Liver (tissue), 8 donors: ENCODE measurements at regions not wholly inside any gene's neighbourhood (a gene's known extent, or its start where the extent isn't known, plus 50 kb on each side); places are given as distances from the start of the nearest gene placed in this dataset.

Source experiments
- DNase-seq: peaks from one replicate; pipeline ENCODE4 v3.0.0-alpha.2; 2017; ENCODE audit warnings: low spot score
- H3K27ac ChIP-seq, 2 donors: one replicate each; pipeline ENCODE4 v1.7.0; 2013; ENCODE audit warnings: inconsistent platforms in 2 of 2, low read length in 2 of 2, control low read depth in 1 of 2, low read depth in 1 of 2, mild to moderate bottlenecking in 1 of 2
- H3K27me3 ChIP-seq, 4 donors: one replicate each; pipeline versions ENCODE4 v1.6.1 to v1.7.0; 2013; ENCODE audit warnings: low read length in 3 of 4, inconsistent platforms in 1 of 4, mild to moderate bottlenecking in 1 of 4, moderate library complexity in 1 of 4; ENCODE audit not compliant: control insufficient read depth in 4 of 4, insufficient read depth in 4 of 4
- H3K36me3 ChIP-seq, 4 donors: one replicate each; pipeline versions ENCODE4 v1.6.1 to v1.7.0; 2013; ENCODE audit warnings: low read length in 3 of 4, mild to moderate bottlenecking in 3 of 4, low read depth in 1 of 4, moderate library complexity in 1 of 4; ENCODE audit not compliant: control insufficient read depth in 4 of 4, insufficient read depth in 3 of 4
- H3K4me1 ChIP-seq, 4 donors: one replicate each; pipeline versions ENCODE4 v1.6.1 to v1.7.0; 2013; ENCODE audit warnings: low read length in 3 of 4, mild to moderate bottlenecking in 3 of 4, moderate library complexity in 1 of 4; ENCODE audit not compliant: control insufficient read depth in 4 of 4, insufficient read depth in 4 of 4
- H3K4me3 ChIP-seq, 3 donors: one replicate each; pipeline versions ENCODE4 v1.6.1 to v1.7.0; 2013; ENCODE audit warnings: low read length in 3 of 3, control low read depth in 1 of 3, low read depth in 1 of 3, mild to moderate bottlenecking in 1 of 3
- H3K9ac ChIP-seq, 2 donors: one replicate each; pipeline ENCODE4 v1.7.0; 2013; ENCODE audit warnings: low read length in 2 of 2, mild to moderate bottlenecking in 2 of 2, moderate library complexity in 2 of 2, control low read depth in 1 of 2, low read depth in 1 of 2
- H3K9me3 ChIP-seq, 4 donors: one replicate each; pipeline versions ENCODE4 v1.6.1 to v1.7.0; 2013; ENCODE audit warnings: low read length in 3 of 4; ENCODE audit not compliant: control insufficient read depth in 4 of 4
- EGR1 ChIP-seq, 2 donors: IDR thresholded peaks; 2 replicates each; pipeline ENCODE4 v1.6.1; 2016 to 2018; ENCODE audit warnings: antibody characterized with exemption in 2 of 2, low read depth in 2 of 2
- FOXA1 ChIP-seq: IDR thresholded peaks from 2 replicates; pipeline ENCODE4 v1.6.1; 2016; ENCODE audit warnings: antibody characterized with exemption
- FOXA2 ChIP-seq: IDR thresholded peaks from 2 replicates; pipeline ENCODE4 v1.6.1; 2016; ENCODE audit warnings: antibody characterized with exemption
- GABPA ChIP-seq, 2 donors: IDR thresholded peaks in 1 of 2; conservative IDR thresholded peaks in 1 of 2; 2 replicates each; pipeline ENCODE4 v1.6.1; 2016; ENCODE audit warnings: antibody characterized with exemption in 2 of 2, mild to moderate bottlenecking in 1 of 2, moderate library complexity in 1 of 2
- HNF4A ChIP-seq, 2 donors: conservative IDR thresholded peaks; 2 replicates each; pipeline ENCODE4 v1.6.1; 2016; ENCODE audit warnings: antibody characterized with exemption in 2 of 2, mild to moderate bottlenecking in 2 of 2
- HNF4G ChIP-seq: IDR thresholded peaks from 2 replicates; pipeline ENCODE4 v1.6.1; 2016; ENCODE audit warnings: antibody characterized with exemption
- JUND ChIP-seq, 2 donors: IDR thresholded peaks; 2 replicates each; pipeline ENCODE4 v1.6.1; 2016; ENCODE audit warnings: antibody characterized with exemption in 2 of 2
- NR2F2 ChIP-seq: IDR thresholded peaks from 2 replicates; pipeline ENCODE4 v1.6.1; 2016; ENCODE audit warnings: antibody characterized with exemption
- RAD21 ChIP-seq, 2 donors: IDR thresholded peaks; 2 replicates each; pipeline ENCODE4 v1.6.1; 2016; ENCODE audit warnings: antibody characterized with exemption in 2 of 2, mild to moderate bottlenecking in 2 of 2
- RXRA ChIP-seq, 2 donors: IDR thresholded peaks; 2 replicates each; pipeline ENCODE4 v1.6.1; 2017 to 2018; ENCODE audit warnings: antibody characterized with exemption in 2 of 2, mild to moderate bottlenecking in 1 of 2
- SP1 ChIP-seq: IDR thresholded peaks from 2 replicates; pipeline ENCODE4 v1.6.1; 2018; ENCODE audit warnings: antibody characterized with exemption, mild to moderate bottlenecking
- TAF1 ChIP-seq: conservative IDR thresholded peaks from 2 replicates; pipeline ENCODE4 v1.6.1; 2016; ENCODE audit warnings: antibody characterized with exemption, mild to moderate bottlenecking
- YY1 ChIP-seq: IDR thresholded peaks from 2 replicates; pipeline ENCODE4 v1.6.1; 2016; ENCODE audit warnings: antibody characterized with exemption, mild to moderate bottlenecking
- WGBS: extraction: QIAGEN DNeasy Blood & Tissue Kit; methylation state at CpG from one replicate; pipeline ENCODE4 v1.1.7; 2013; 5-methylcytosine and 5-hydroxymethylcytosine counted together
- TF ChIP-seq, protein P1 (sequence below): fragments of 150-350 bp; IDR thresholded peaks from 2 replicates; pipeline ENCODE4 v1.5.1; 2017; ENCODE audit warnings: improper control_type of control experiment, low read depth, low read length; ENCODE audit not compliant: missing input control
- TF ChIP-seq, protein P2 (sequence below): IDR thresholded peaks from 2 replicates; pipeline ENCODE4 v1.6.1; 2016; ENCODE audit warnings: antibody characterized with exemption
- TF ChIP-seq, protein P3 (sequence below): IDR thresholded peaks from 2 replicates; pipeline ENCODE4 v1.6.1; 2016; ENCODE audit warnings: antibody characterized with exemption
- TF ChIP-seq, protein P4 (sequence below): IDR thresholded peaks from 2 replicates; pipeline ENCODE4 v1.6.1; 2016; ENCODE audit warnings: antibody characterized with exemption
- TF ChIP-seq, protein P5 (sequence below): IDR thresholded peaks from 2 replicates; pipeline ENCODE4 v1.6.1; 2016; ENCODE audit warnings: antibody characterized with exemption, mild to moderate bottlenecking
- donor health status: healthy.
- donor health status: healthy.
- donor health status: healthy.
- donor health status: healthy.
- donor health status: healthy.

DNA sequence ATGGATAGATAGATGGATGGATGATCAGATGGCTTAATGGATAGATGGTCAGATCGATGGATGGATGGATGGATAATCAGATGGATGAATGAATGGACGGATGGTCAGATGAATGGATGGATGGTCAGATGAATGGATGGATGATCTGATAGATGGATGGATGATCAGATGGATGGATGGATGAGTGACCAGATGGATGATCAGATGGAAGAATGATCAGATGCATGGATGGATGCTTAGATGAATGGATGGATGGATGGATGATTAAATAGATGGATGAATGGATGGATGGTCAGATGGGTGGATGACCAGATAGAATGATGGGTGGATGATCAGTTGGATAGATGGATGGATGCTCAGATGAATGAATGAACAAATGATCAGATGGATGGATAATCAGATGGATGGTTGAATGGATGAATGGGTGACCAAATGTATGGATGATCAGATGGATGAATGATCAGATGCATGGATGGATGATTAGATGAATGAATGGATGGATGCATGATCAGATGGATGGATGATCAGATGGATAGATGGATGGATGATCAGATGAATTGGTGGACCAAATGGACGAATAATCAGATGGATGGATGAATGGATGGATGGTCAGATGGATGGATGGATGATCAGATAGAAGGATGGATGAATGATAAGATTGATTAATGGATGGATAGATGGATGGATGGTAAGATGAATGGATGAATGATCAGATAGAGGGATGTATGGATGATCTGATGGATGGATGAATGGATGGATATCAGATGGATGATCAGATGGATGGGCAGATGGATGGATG, 205.1 kb downstream of the TEX29 start:
- Histone ChIP-seq H3K27me3 (no peaks in the 10 kb centered on the region), H3K9me3 (no peaks in the 10 kb centered on the region), H3K9ac (no peak overlapping the region), H3K4me1 (no peaks in the 10 kb centered on the region), H3K27ac (no peak overlapping the region), H3K36me3 (no peaks in the 10 kb centered on the region), H3K4me3 (no peak overlapping the region)
- 55% methylated on average over 3 of the region's 3 CpGs for WGBS
- DNase-seq, result no peak
- TF ChIP-seq, protein P1, sequence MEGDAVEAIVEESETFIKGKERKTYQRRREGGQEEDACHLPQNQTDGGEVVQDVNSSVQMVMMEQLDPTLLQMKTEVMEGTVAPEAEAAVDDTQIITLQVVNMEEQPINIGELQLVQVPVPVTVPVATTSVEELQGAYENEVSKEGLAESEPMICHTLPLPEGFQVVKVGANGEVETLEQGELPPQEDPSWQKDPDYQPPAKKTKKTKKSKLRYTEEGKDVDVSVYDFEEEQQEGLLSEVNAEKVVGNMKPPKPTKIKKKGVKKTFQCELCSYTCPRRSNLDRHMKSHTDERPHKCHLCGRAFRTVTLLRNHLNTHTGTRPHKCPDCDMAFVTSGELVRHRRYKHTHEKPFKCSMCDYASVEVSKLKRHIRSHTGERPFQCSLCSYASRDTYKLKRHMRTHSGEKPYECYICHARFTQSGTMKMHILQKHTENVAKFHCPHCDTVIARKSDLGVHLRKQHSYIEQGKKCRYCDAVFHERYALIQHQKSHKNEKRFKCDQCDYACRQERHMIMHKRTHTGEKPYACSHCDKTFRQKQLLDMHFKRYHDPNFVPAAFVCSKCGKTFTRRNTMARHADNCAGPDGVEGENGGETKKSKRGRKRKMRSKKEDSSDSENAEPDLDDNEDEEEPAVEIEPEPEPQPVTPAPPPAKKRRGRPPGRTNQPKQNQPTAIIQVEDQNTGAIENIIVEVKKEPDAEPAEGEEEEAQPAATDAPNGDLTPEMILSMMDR, result no peak
- TF ChIP-seq, protein P2, sequence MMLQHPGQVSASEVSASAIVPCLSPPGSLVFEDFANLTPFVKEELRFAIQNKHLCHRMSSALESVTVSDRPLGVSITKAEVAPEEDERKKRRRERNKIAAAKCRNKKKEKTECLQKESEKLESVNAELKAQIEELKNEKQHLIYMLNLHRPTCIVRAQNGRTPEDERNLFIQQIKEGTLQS, result no peak
- TF ChIP-seq SP1 (no peak), EGR1 (IDR thresholded peaks at IDR 0.05; ENCODE audit: low read depth in 2 of 2) (no peak), RAD21 (IDR thresholded peaks at IDR 0.05) (no peak), HNF4G (no peak), RXRA (IDR thresholded peaks at IDR 0.05) (no peak), NR2F2 (no peak), GABPA (IDR thresholded peaks at IDR 0.05 in 1 of 2, conservative IDR thresholded peaks at IDR 0.05 in 1 of 2) (no peak), TAF1 (no peak), FOXA2 (no peak), YY1 (no peak), FOXA1 (no peak), HNF4A (conservative IDR thresholded peaks at IDR 0.05) (no peak), JUND (IDR thresholded peaks at IDR 0.05) (no peak)
- TF ChIP-seq, protein P3, sequence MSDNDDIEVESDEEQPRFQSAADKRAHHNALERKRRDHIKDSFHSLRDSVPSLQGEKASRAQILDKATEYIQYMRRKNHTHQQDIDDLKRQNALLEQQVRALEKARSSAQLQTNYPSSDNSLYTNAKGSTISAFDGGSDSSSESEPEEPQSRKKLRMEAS, result no peak
- TF ChIP-seq, protein P4, sequence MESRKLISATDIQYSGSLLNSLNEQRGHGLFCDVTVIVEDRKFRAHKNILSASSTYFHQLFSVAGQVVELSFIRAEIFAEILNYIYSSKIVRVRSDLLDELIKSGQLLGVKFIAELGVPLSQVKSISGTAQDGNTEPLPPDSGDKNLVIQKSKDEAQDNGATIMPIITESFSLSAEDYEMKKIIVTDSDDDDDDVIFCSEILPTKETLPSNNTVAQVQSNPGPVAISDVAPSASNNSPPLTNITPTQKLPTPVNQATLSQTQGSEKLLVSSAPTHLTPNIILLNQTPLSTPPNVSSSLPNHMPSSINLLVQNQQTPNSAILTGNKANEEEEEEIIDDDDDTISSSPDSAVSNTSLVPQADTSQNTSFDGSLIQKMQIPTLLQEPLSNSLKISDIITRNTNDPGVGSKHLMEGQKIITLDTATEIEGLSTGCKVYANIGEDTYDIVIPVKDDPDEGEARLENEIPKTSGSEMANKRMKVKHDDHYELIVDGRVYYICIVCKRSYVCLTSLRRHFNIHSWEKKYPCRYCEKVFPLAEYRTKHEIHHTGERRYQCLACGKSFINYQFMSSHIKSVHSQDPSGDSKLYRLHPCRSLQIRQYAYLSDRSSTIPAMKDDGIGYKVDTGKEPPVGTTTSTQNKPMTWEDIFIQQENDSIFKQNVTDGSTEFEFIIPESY, result no peak
- TF ChIP-seq, protein P5, sequence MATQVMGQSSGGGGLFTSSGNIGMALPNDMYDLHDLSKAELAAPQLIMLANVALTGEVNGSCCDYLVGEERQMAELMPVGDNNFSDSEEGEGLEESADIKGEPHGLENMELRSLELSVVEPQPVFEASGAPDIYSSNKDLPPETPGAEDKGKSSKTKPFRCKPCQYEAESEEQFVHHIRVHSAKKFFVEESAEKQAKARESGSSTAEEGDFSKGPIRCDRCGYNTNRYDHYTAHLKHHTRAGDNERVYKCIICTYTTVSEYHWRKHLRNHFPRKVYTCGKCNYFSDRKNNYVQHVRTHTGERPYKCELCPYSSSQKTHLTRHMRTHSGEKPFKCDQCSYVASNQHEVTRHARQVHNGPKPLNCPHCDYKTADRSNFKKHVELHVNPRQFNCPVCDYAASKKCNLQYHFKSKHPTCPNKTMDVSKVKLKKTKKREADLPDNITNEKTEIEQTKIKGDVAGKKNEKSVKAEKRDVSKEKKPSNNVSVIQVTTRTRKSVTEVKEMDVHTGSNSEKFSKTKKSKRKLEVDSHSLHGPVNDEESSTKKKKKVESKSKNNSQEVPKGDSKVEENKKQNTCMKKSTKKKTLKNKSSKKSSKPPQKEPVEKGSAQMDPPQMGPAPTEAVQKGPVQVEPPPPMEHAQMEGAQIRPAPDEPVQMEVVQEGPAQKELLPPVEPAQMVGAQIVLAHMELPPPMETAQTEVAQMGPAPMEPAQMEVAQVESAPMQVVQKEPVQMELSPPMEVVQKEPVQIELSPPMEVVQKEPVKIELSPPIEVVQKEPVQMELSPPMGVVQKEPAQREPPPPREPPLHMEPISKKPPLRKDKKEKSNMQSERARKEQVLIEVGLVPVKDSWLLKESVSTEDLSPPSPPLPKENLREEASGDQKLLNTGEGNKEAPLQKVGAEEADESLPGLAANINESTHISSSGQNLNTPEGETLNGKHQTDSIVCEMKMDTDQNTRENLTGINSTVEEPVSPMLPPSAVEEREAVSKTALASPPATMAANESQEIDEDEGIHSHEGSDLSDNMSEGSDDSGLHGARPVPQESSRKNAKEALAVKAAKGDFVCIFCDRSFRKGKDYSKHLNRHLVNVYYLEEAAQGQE, result no peak
